Body of pancreas (tissue), 4 donors: ENCODE measurements at regions not wholly inside any gene's neighbourhood (a gene's known extent, or its start where the extent isn't known, plus 50 kb on each side); places are given as distances from the start of the nearest gene placed in this dataset.

Experiments
- CTCF ChIP-seq, 7 experiments: fragments of 450-650 bp in 4 of 7; fragments of 200-600 bp in 3 of 7; sonication (generic) in 3 of 7; IDR thresholded peaks; one replicate each; pipeline ENCODE4 v1.5.1; 2016 to 2019; ENCODE audit warnings: antibody characterized with exemption in 7 of 7
- POLR2A ChIP-seq, 3 donors: fragments of 450-650 bp; IDR thresholded peaks; one replicate each; pipeline ENCODE4 v1.6.1; 2016; ENCODE audit warnings: antibody characterized with exemption in 3 of 3, mild to moderate bottlenecking in 2 of 3

- no peak for TF ChIP-seq CTCF (IDR thresholded peaks at IDR 0.05)
- no peak for TF ChIP-seq POLR2A (IDR thresholded peaks at IDR 0.05)
Measured at GRCh38 chr4:158007566-158007965, 165.3 kb downstream of the GASK1B start.
